ENCODE measurements at regions not wholly inside any gene's neighbourhood (a gene's known extent, or its start where the extent isn't known, plus 50 kb on each side); places are given as distances from the start of the nearest gene placed in this dataset.

- WGBS, result 81% methylated on average over 16 of the region's 16 CpGs
- TF ChIP-seq CTCF (IDR thresholded peaks at IDR 0.05) (no peak), POLR2AphosphoS5 (IDR thresholded peaks at IDR 0.05) (no peak), EP300 (IDR thresholded peaks at IDR 0.05) (no peak), POLR2A (IDR thresholded peaks at IDR 0.05; ENCODE audit: low read depth) (no peak)
- DNase-seq (ENCODE audit: extremely low spot score), result no peak
- intact Hi-C loops (cut with DNase I), result no loop called here
- H3K27me3 ChIP-seq, result no peaks in the 10 kb centered on the region
- no peaks in the 10 kb centered on the region for H3K9me3 ChIP-seq
- peak overlapping the region; percentile 56 to 70 (median 60) for H3K27ac ChIP-seq (replicated peaks in 1 of 4)
- no peaks in the 10 kb centered on the region for H3K36me3 ChIP-seq
- H3K4me1 ChIP-seq, result peaks cover 54 to 100% (median 99%) of the 10 kb centered on the region in 4 donors
- no peak overlapping the region for H3K4me3 ChIP-seq
Observed at GRCh38 chr17:77461277-77462057, 320.7 kb downstream of the SEC14L1 start.

GRCh38 chr17:77462090-77462489 is 321.3 kb downstream of the SEC14L1 start:
- 42% methylated on average over 6 of the region's 11 CpGs for WGBS
- H3K27ac ChIP-seq (replicated peaks in 1 of 4), result peak overlapping the region; percentile 56 to 70 (median 60)
- no peaks in the 10 kb centered on the region for H3K27me3 ChIP-seq
- DNase-seq (ENCODE audit: extremely low spot score), result no peak
- H3K4me1 ChIP-seq, result peaks cover 54 to 100% (median 99%) of the 10 kb centered on the region in 4 donors
- TF ChIP-seq CTCF (IDR thresholded peaks at IDR 0.05), result no peak
- no peak for TF ChIP-seq POLR2AphosphoS5 (IDR thresholded peaks at IDR 0.05)
- H3K4me3 ChIP-seq, result no peak overlapping the region
- intact Hi-C loops (cut with DNase I), result no loop called here
- H3K9me3 ChIP-seq, result no peaks in the 10 kb centered on the region
- H3K36me3 ChIP-seq, result peaks cover 0 to 3% (median under 1%) of the 10 kb centered on the region in 4 donors

- peaks cover 0 to 9% (median 4%) of the 10 kb centered on the region in 4 donors for H3K36me3 ChIP-seq
- no peaks in the 10 kb centered on the region for H3K9me3 ChIP-seq
- H3K4me1 ChIP-seq, result peaks cover 57 to 100% (median 99%) of the 10 kb centered on the region in 4 donors
- H3K27me3 ChIP-seq, result no peaks in the 10 kb centered on the region
- intact Hi-C loops (cut with DNase I), result no loop called here
- no peak for TF ChIP-seq CTCF (IDR thresholded peaks at IDR 0.05)
- TF ChIP-seq POLR2A (IDR thresholded peaks at IDR 0.05; ENCODE audit: low read depth), result no peak
- no peak for TF ChIP-seq POLR2AphosphoS5 (IDR thresholded peaks at IDR 0.05)
- no peak for TF ChIP-seq EP300 (IDR thresholded peaks at IDR 0.05)
- no peak for DNase-seq (ENCODE audit: extremely low spot score)
- peak overlapping the region; percentile 56 to 70 (median 60) for H3K27ac ChIP-seq (replicated peaks in 1 of 4)
- WGBS, result 85% methylated on average over 16 of the region's 16 CpGs
- no peak overlapping the region for H3K4me3 ChIP-seq
Observed at GRCh38 chr17:77462553-77463497, 322.1 kb downstream of the SEC14L1 start.

GRCh38 chr17:77464988-77465357 is 324.2 kb downstream of the SEC14L1 start:
- H3K27ac ChIP-seq (replicated peaks in 1 of 4), result peak overlapping the region; percentile 38 to 69 (median 60)
- 95% methylated on average over 6 of the region's 6 CpGs for WGBS

More at GRCh38 chr17:77464988-77465357, 324.2 kb downstream of the SEC14L1 start:
- intact Hi-C loops (cut with DNase I), result no loop called here
- Histone ChIP-seq H3K4me3 (no peak overlapping the region), H3K4me1 (peaks cover 67 to 98% (median 87%) of the 10 kb centered on the region in 4 donors), H3K27me3 (no peaks in the 10 kb centered on the region), H3K9me3 (no peaks in the 10 kb centered on the region), H3K36me3 (peaks cover 0 to 14% (median 5%) of the 10 kb centered on the region in 4 donors)
- DNase-seq (ENCODE audit: extremely low spot score), result no peak
- TF ChIP-seq POLR2A (IDR thresholded peaks at IDR 0.05; ENCODE audit: low read depth) (no peak), POLR2AphosphoS5 (IDR thresholded peaks at IDR 0.05) (no peak), CTCF (IDR thresholded peaks at IDR 0.05) (no peak), EP300 (IDR thresholded peaks at IDR 0.05) (no peak)
